Ishikawa (cell line): ENCODE measurements at regions not wholly inside any gene's neighbourhood (a gene's known extent, or its start where the extent isn't known, plus 50 kb on each side); places are given as distances from the start of the nearest gene placed in this dataset.

ENCODE experiments used
- CEBPB ChIP-seq: IDR thresholded peaks from 2 replicates; pipeline ENCODE4 v1.6.1; 2012
- CREB1 ChIP-seq: IDR thresholded peaks from 2 replicates; pipeline ENCODE4 v1.6.1; 2012; ENCODE audit warnings: low read depth
- EGR1 ChIP-seq: IDR thresholded peaks from 2 replicates; pipeline ENCODE4 v1.6.1; 2012
- EP300 ChIP-seq: IDR thresholded peaks from 2 replicates; pipeline ENCODE4 v1.6.1; 2012; ENCODE audit warnings: borderline replicate concordance
- FOXM1 ChIP-seq: IDR thresholded peaks from 2 replicates; pipeline ENCODE4 v1.6.1; 2012; ENCODE audit warnings: low read depth, borderline replicate concordance
- MAX ChIP-seq: IDR thresholded peaks from 2 replicates; pipeline ENCODE4 v1.6.1; 2012
- NFIC ChIP-seq: IDR thresholded peaks from 2 replicates; pipeline ENCODE4 v1.6.1; 2012
- RAD21 ChIP-seq: IDR thresholded peaks from 2 replicates; pipeline ENCODE4 v1.6.1; 2012; ENCODE audit warnings: low read depth
- REST ChIP-seq: IDR thresholded peaks from 2 replicates; pipeline ENCODE4 v1.6.1; 2012; ENCODE audit warnings: low read depth, mild to moderate bottlenecking
- TAF1 ChIP-seq: IDR thresholded peaks from 2 replicates; pipeline ENCODE4 v1.6.1; 2012; ENCODE audit warnings: low read depth, mild to moderate bottlenecking
- TCF12 ChIP-seq: IDR thresholded peaks from 2 replicates; pipeline ENCODE4 v1.6.1; 2012; ENCODE audit warnings: low read depth
- TEAD4 ChIP-seq: IDR thresholded peaks from 2 replicates; pipeline ENCODE4 v1.6.1; 2012
- USF1 ChIP-seq: IDR thresholded peaks from 2 replicates; pipeline ENCODE4 v1.6.1; 2012
- YY1 ChIP-seq: IDR thresholded peaks from 2 replicates; pipeline ENCODE4 v1.6.1; 2012; ENCODE audit warnings: low read depth
- ZBTB7A ChIP-seq: IDR thresholded peaks from 2 replicates; pipeline ENCODE4 v1.6.1; 2012; ENCODE audit warnings: low read depth

GRCh38 chr20:40634891-40635290 is 54.1 kb downstream of the MAFB start:
- TF ChIP-seq ZBTB7A (no peak), TAF1 (no peak), CREB1 (no peak), USF1 (no peak), CEBPB (no peak), TEAD4 (no peak), YY1 (no peak), REST (no peak), MAX (no peak), TCF12 (no peak), RAD21 (no peak), FOXM1 (no peak), NFIC (no peak), EGR1 (no peak), EP300 (no peak)

GRCh38 chr20:40633123-40633850 is 55.7 kb downstream of the MAFB start:
- TF ChIP-seq REST (no peak), NFIC (no peak), CREB1 (no peak), EGR1 (no peak), TAF1 (no peak), YY1 (no peak), TEAD4 (no peak), EP300 (no peak), USF1 (no peak), TCF12 (no peak), CEBPB (no peak), MAX (no peak), RAD21 (no peak), FOXM1 (no peak)

GRCh38 chr20:40632346-40632976 is 56.6 kb downstream of the MAFB start:
- no peak for TF ChIP-seq EP300
- no peak for TF ChIP-seq MAX
- TF ChIP-seq RAD21, result no peak
- TF ChIP-seq EGR1, result no peak
- no peak for TF ChIP-seq ZBTB7A
- no peak for TF ChIP-seq FOXM1
- TF ChIP-seq USF1, result no peak
- TF ChIP-seq TEAD4, result no peak
- TF ChIP-seq CREB1, result no peak
- no peak for TF ChIP-seq REST
